ENCODE measurements at regions not wholly inside any gene's neighbourhood (a gene's known extent, or its start where the extent isn't known, plus 50 kb on each side); places are given as distances from the start of the nearest gene placed in this dataset.

- DNase-seq (ENCODE audit: extremely low read depth, low read depth): no peak
- no peak for TF ChIP-seq CTCF (IDR thresholded peaks at IDR 0.05; ENCODE audit: low read depth, low read length)
Measured at GRCh38 chr9:2299156-2299842, 284.2 kb downstream of the SMARCA2 start.

GRCh38 chr9:2299843-2300205 lies 284.7 kb downstream of the SMARCA2 start:
- no peak for DNase-seq (ENCODE audit: extremely low read depth, low read depth)
- TF ChIP-seq CTCF (IDR thresholded peaks at IDR 0.05; ENCODE audit: low read depth, low read length): no peak

- TF ChIP-seq CTCF (IDR thresholded peaks at IDR 0.05; ENCODE audit: low read depth, low read length): no peak
- DNase-seq (ENCODE audit: extremely low read depth, low read depth): no peak
Measured at GRCh38 chr9:2300325-2300724, 285.2 kb downstream of the SMARCA2 start.

- DNase-seq (ENCODE audit: extremely low read depth, low read depth): no peak
- no peak for TF ChIP-seq CTCF (IDR thresholded peaks at IDR 0.05; ENCODE audit: low read depth, low read length)
Measured at GRCh38 chr9:2302606-2303005, 287.5 kb downstream of the SMARCA2 start.

GRCh38 chr9:2303056-2303455 lies 287.9 kb downstream of the SMARCA2 start:
- no peak for TF ChIP-seq CTCF (IDR thresholded peaks at IDR 0.05; ENCODE audit: low read depth, low read length)
- no peak for DNase-seq (ENCODE audit: extremely low read depth, low read depth)

- TF ChIP-seq CTCF (IDR thresholded peaks at IDR 0.05; ENCODE audit: low read depth, low read length): no peak
Measured at GRCh38 chr9:2307480-2307879, 292.3 kb downstream of the SMARCA2 start.

GRCh38 chr9:2311920-2312319 lies 296.8 kb downstream of the SMARCA2 start:
- TF ChIP-seq CTCF (IDR thresholded peaks at IDR 0.05; ENCODE audit: low read depth, low read length): no peak

More at GRCh38 chr9:2307480-2307879, 292.3 kb downstream of the SMARCA2 start:
- peak; percentile 38 for DNase-seq (ENCODE audit: extremely low read depth, low read depth)

More at GRCh38 chr9:2311920-2312319, 296.8 kb downstream of the SMARCA2 start:
- DNase-seq (ENCODE audit: extremely low read depth, low read depth): no peak
